SW480 (cell line): ENCODE measurements at regions not wholly inside any gene's neighbourhood (a gene's known extent, or its start where the extent isn't known, plus 50 kb on each side); places are given as distances from the start of the nearest gene placed in this dataset.
A peak's percentile ranks its signal among the peaks of the same experiment; 100 is the strongest.
"Not testable (repeated sequence)": the region's sequence is repeated elsewhere in the genome, so short reads cannot be mapped to it uniquely, and the experiment has no call there.

ENCODE experiments used
- DNase-seq: peaks from one replicate; pipeline ENCODE4 v3.0.0-alpha.2; 2016; ENCODE audit warnings: low spot score

DNA sequence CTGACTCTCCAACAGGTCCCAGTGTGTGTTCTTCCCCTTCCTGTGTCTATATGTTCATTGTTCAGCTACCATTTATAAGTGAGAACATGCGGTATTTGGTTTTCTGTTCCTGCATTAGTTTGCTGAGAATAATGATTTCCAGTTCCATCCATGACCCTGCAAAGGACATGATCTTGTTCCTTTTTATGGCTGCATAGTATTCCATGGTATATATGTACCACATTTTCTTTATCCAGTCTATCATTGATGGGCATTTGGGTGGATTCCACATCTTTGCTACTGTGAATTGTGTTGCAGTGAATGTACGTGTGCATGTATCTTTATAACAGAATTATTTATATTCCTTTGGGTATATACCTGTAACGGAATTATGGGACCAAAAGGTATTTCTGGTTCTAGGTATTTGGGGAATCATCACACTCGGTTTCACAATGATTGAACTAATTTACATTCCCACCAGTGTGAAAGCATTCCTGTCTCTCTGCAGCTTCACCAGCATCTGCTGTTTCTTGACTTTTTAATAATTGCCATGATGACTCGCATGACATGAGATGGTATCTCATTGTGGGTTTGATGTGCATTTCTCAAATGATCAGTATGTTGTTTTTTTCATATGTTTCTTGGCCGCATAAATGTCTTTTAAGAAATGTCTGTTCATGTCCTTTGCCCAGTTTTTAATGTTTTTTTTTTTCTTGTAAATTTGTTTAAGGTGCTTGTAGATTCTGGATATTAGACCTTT is 60.2 kb downstream of the LSMEM1 start:
- no peak for DNase-seq

GRCh38 chr7:112546723-112547513 is 66.1 kb downstream of the LSMEM1 start:
- DNase-seq = no peak

- no peak for DNase-seq
These were observed 67.1 kb downstream of the LSMEM1 start for GRCh38 chr7:112547916-112548315.

GRCh38 chr7:112550468-112551060 is 69.8 kb downstream of the LSMEM1 start:
- peak; percentile 68 for DNase-seq

- not testable (repeated sequence) for DNase-seq
These were observed 70.7 kb downstream of the LSMEM1 start for GRCh38 chr7:112551521-112551920.

- no peak for DNase-seq
These were observed 73.8 kb downstream of the LSMEM1 start for GRCh38 chr7:112554591-112554990.

GRCh38 chr7:112556633-112557032 is 75.8 kb downstream of the LSMEM1 start:
- DNase-seq = peak; percentile 18

DNA sequence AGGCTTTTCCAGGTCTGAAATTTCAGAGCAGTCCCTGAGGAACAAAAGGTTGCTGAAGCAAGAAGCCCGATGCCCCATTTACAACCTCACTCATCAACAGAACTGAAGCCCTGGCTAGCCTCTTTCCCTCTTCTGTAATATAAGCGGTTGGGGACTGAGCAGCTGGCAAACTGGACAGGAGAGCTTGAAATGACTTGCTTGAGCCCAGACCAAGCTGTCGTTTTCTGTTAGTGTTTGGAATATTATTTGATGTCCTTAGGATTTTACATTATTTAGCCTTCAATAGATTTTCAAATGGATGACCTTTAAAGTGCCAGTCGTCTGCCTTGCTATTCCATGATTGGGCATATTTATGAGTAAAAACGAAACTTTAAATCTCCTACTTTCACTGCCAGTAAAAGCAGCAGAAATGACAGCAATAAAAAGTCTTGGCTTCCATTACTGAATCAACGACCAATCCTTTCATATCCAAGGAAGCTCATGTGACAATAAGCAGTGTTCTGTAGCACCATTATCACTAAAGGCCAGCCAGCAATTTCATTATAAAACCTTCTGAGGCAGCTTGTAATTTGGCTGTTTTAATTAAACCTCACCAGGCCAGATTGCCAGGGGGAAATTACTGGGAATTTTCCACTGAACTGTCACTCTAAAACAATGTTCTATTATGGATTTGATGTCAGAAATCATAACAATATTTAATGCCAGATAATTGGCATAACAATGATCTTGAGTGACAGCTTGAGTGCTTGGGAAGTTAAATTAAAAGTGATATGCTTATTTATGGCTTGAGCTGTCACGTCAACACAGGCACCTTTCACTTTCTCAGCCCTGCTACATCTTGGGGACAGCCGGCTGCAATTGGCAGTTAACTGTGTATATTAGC is 85.9 kb downstream of the LSMEM1 start:
- no peak for DNase-seq

DNA sequence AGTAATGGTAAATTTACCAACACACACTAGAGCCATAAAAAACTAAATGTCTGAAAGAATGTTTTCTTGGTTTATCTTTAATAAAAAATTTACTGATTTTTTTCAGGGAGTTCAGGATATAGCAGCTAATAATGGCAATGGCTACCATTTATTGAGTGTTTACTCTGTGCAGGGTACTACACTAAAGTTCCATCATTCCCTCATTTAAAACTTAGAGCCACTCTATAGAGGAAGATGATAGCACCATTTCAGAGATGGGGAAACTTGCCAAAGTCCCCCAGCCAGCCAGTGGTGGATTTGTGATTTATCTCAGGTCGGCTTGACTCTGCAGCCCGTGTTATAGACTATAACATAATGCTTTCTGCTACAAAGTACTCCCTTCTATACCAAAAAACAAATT is 86.6 kb downstream of the LSMEM1 start:
- DNase-seq = no peak

- DNase-seq = no peak
These were observed 91.2 kb downstream of the LSMEM1 start for GRCh38 chr7:112571852-112572607.

- no peak for DNase-seq
These were observed 92.0 kb downstream of the LSMEM1 start for GRCh38 chr7:112572669-112573301.

GRCh38 chr7:112573302-112574039 is 92.7 kb downstream of the LSMEM1 start:
- no peak for DNase-seq

DNA sequence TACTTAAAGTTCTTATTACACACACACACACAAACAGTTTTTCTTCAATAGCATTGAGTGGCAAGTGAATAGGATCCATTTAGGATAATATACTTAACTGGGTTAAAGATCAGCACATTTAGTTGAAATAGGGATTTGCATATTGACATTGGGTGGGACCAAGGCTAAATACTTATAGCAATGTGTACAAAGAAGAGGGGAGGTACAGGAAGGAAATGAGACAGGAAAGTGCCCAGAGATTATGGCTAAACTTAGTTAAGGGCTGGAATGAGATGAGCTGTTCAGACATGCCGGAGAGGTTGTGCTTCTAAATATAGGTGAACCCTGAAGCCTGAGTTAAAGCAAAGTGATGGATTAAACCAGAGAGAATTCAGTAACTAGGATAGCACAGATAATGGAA is 95.1 kb downstream of the LSMEM1 start:
- no peak for DNase-seq

GRCh38 chr7:112579388-112579787 is 98.6 kb downstream of the LSMEM1 start:
- no peak for DNase-seq

DNA sequence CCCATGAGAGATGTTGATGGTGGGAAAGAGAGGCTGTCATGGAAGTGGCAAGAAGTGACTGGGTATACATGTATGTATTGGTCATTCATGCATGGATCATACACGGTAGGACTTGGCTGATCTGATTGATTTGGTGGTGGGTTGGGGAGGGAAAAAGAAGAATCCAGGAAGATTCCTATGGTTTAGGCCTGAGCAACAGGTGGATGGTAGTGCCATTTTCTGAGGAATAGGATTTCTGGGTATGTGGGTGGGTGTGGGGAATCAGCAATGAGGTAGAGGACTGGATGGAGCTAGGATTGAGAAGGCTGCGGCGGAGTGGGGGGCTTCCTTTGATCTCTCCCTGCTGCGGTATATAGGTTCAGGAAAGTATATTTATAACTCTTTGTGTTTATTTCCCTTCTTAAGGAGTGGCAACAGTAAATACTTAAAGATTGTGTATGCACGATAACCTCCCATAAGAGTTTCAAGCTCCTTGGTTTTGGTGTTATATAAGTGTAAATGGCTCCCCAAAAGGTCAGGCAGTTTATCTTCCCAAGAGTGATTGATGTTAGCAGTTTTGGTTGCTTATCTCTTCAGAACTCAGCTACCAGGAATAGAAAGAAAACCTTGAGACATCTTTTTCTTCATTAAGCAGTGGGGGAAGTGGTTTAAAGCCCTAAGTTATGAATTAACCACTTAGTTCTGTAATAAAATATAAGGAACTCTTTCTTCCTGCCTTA is 100.1 kb downstream of the LSMEM1 start:
- DNase-seq = no peak

DNA sequence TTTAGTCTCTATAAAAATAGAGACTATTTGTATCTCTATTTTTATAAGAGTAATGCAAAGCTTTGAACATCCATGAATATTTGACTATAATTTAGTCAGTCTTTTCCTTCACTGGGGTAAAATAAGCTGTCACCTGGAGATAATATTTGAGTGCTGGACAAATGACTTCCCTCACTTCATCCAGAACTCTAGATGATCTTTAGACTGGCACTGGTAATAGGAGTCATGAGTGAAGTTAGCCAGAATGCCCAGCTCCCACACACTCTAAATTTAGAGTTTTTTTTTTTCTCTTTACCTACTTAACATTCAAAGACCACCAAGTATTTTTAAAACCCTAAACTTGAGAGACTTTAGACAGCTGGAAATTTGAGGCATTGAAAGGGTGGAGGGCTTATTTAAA is 100.7 kb downstream of the LSMEM1 start:
- no peak for DNase-seq

- no peak for DNase-seq
These were observed 103.5 kb downstream of the LSMEM1 start for GRCh38 chr7:112584290-112584689.

DNA sequence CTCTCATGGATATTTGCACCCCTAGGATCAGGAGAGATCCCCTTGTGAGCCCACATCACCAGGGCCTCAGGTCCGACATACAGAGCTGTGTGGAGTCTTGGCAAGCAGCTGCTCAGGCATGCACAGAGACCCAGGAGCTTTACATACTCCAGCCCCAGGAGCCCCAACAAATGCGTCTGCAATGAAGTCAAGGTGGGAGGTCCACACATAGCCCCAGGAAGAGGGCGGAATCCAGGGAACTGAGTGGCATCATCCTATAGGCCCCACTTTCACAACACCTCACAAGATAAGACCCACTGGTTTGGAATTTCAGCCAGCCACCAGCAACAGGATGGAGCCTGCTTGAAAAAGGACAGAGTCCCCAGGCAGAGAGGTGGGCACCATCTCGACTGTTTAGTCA is 106.7 kb downstream of the LSMEM1 start:
- no peak for DNase-seq

DNA sequence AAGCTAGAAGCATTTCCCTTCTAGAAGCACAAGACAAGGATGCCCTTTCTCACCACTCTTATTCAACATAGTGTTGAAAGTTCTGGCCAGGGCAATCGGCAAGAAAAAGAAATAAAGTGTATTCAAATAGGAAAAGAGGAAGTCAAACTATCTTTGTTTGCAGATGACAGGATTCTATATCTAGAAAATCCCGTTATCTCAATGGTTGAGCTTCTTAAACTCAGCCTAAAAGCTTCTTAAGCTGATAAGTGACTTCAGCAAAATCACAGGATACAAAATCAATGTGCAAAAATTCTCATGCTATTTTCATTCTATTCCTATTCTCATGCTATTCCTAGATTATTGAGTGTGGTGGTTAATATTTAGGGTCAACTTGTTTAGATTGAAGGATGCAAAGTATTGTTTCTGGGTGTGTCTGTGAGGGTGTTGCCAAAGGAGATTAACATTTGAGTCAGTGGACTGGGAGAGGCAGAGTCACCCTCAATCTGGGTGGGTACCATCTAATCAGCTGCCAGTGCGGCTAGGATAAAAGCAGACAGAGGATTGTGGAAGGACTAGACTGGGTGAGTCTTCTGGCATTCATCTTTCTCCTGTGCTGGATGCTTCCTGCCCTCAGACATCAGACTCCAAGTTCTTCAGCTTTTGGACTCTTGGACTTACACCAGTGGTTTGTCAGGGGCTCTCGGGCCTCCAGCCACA is 111.9 kb downstream of the LSMEM1 start:
- not testable (repeated sequence) for DNase-seq
